H9 (cell line): ENCODE measurements at regions not wholly inside any gene's neighbourhood (a gene's known extent, or its start where the extent isn't known, plus 50 kb on each side); places are given as distances from the start of the nearest gene placed in this dataset.

Experiments
- DNase-seq: peaks from one replicate; pipeline ENCODE4 v3.0.0-alpha.2; 2017
- H2AFZ ChIP-seq: one replicate; pipeline ENCODE4 v1.6.1; 2013; ENCODE audit warnings: mild to moderate bottlenecking, low read length, control low read depth, moderate library complexity
- H2AK5ac ChIP-seq: 2 replicates; pipeline ENCODE4 v1.6.1; 2013; ENCODE audit warnings: low read length, control low read depth, mixed read lengths; ENCODE audit not compliant: insufficient read length
- H2BK120ac ChIP-seq: one replicate; pipeline ENCODE4 v1.6.1; 2013; ENCODE audit warnings: low read depth, mild to moderate bottlenecking, low read length, control low read depth, inconsistent platforms; ENCODE audit not compliant: poor library complexity, severe bottlenecking
- H2BK12ac ChIP-seq: 2 replicates; pipeline ENCODE4 v1.6.1; 2013; ENCODE audit warnings: low read length, control low read depth, mixed read lengths, low read depth; ENCODE audit not compliant: insufficient read length
- H2BK15ac ChIP-seq: 2 replicates; pipeline ENCODE4 v1.6.1; 2013; ENCODE audit warnings: low read depth, low read length, control low read depth
- H2BK20ac ChIP-seq: one replicate; pipeline ENCODE4 v1.6.1; 2013; ENCODE audit warnings: low read depth, mild to moderate bottlenecking, low read length, control low read depth, inconsistent platforms; ENCODE audit not compliant: poor library complexity, severe bottlenecking
- H2BK5ac ChIP-seq: 2 replicates; pipeline ENCODE4 v1.6.1; 2013; ENCODE audit warnings: low read length, control low read depth, mixed read lengths; ENCODE audit not compliant: insufficient read length
- H3K14ac ChIP-seq: 2 replicates; pipeline ENCODE4 v1.6.1; 2013; ENCODE audit warnings: low read length, control low read depth; ENCODE audit not compliant: insufficient read depth
- H3K18ac ChIP-seq: 2 replicates; pipeline ENCODE4 v1.6.1; 2013; ENCODE audit warnings: low read depth, mild to moderate bottlenecking, mixed read lengths, low read length, control low read depth; ENCODE audit not compliant: insufficient read length
- H3K23ac ChIP-seq: 2 replicates; pipeline ENCODE4 v1.6.1; 2013; ENCODE audit warnings: low read length, control low read depth, mixed read lengths, low read depth; ENCODE audit not compliant: insufficient read length
- H3K23me2 ChIP-seq: 2 replicates; pipeline ENCODE4 v1.6.1; 2013; ENCODE audit warnings: low read depth, mild to moderate bottlenecking, mixed read lengths, low read length, control low read depth; ENCODE audit not compliant: insufficient read length, poor library complexity, severe bottlenecking
- H3K27ac ChIP-seq: 2 replicates; pipeline ENCODE4 v1.5.1; 2013; ENCODE audit warnings: low read length, control low read depth, mixed read lengths, low read depth; ENCODE audit not compliant: insufficient read length
- H3K27me3 ChIP-seq: 2 replicates; pipeline ENCODE4 v1.6.1; 2013; ENCODE audit warnings: low read length, control low read depth, inconsistent platforms; ENCODE audit not compliant: insufficient read depth
- H3K4ac ChIP-seq: 2 replicates; pipeline ENCODE4 v1.6.1; 2013; ENCODE audit warnings: low read depth, mild to moderate bottlenecking, control low read depth, inconsistent platforms, low read length, moderate library complexity
- H3K4me1 ChIP-seq: 2 replicates; pipeline ENCODE4 v1.6.1; 2013; ENCODE audit warnings: low read length, control low read depth, inconsistent platforms; ENCODE audit not compliant: insufficient read depth
- H3K4me2 ChIP-seq: 2 replicates; pipeline ENCODE4 v1.6.1; 2013; ENCODE audit warnings: low read length, control low read depth, mixed read lengths; ENCODE audit not compliant: insufficient read length, insufficient read depth
- H3K56ac ChIP-seq: 2 replicates; pipeline ENCODE4 v1.6.1; 2013; ENCODE audit warnings: low read depth, mild to moderate bottlenecking, mixed read lengths, low read length, control low read depth; ENCODE audit not compliant: insufficient read length
- H3K79me1 ChIP-seq: 2 replicates; pipeline ENCODE4 v1.6.1; 2013; ENCODE audit warnings: low read depth, mild to moderate bottlenecking, moderate library complexity, low read length, control low read depth, inconsistent platforms; ENCODE audit not compliant: insufficient read depth, poor library complexity, severe bottlenecking
- H3K79me2 ChIP-seq: 2 replicates; pipeline ENCODE4 v1.6.1; 2013; ENCODE audit warnings: low read length, control low read depth, inconsistent platforms; ENCODE audit not compliant: insufficient read depth
- H3K9ac ChIP-seq: 2 replicates; pipeline ENCODE4 v1.6.1; 2013; ENCODE audit warnings: low read length, control low read depth, mixed read lengths; ENCODE audit not compliant: insufficient read length; ENCODE audit errors: extremely low read depth
- H3K9me3 ChIP-seq: one replicate; pipeline ENCODE4 v1.6.1; 2013; ENCODE audit warnings: low read depth, low read length, inconsistent platforms; ENCODE audit not compliant: control insufficient read depth
- H3T11ph ChIP-seq: one replicate; pipeline ENCODE4 v1.6.1; 2013; ENCODE audit warnings: mild to moderate bottlenecking, low read length, control low read depth, inconsistent platforms
- H4K20me1 ChIP-seq: one replicate; pipeline ENCODE4 v1.6.1; 2013; ENCODE audit not compliant: control insufficient read depth, insufficient read length, insufficient read depth
- H4K5ac ChIP-seq: 2 replicates; pipeline ENCODE4 v1.6.1; 2013; ENCODE audit warnings: low read depth, mild to moderate bottlenecking, mixed read lengths, low read length, control low read depth; ENCODE audit not compliant: insufficient read length
- H4K8ac ChIP-seq: replicated peaks from 2 replicates; pipeline ENCODE4 v1.6.1; 2013; ENCODE audit warnings: low read length, control low read depth, mixed read lengths, low read depth; ENCODE audit not compliant: insufficient read length
- H4K91ac ChIP-seq: 2 replicates; pipeline ENCODE4 v1.6.1; 2013; ENCODE audit warnings: low read depth, mild to moderate bottlenecking, moderate library complexity, mixed read lengths, low read length, control low read depth; ENCODE audit not compliant: insufficient read length
- H3K27ac Mint-ChIP-seq, 3 experiments: 2 replicates in 2 of 3; 3 replicates in 1 of 3; pipeline ENCODE4 v1.8.0; 2020 to 2021; ENCODE audit warnings: mixed read lengths in 3 of 3, mild to moderate bottlenecking in 1 of 3, moderate library complexity in 1 of 3
- H3K27me3 Mint-ChIP-seq: 2 replicates; pipeline ENCODE4 v1.8.0; 2021; ENCODE audit warnings: low read depth, mild to moderate bottlenecking, moderate library complexity, mixed read lengths
- H3K36me3 Mint-ChIP-seq, 3 experiments: 2 replicates in 2 of 3; 3 replicates in 1 of 3; pipeline ENCODE4 v1.8.0; 2020 to 2021; ENCODE audit warnings: low read depth in 3 of 3, mixed read lengths in 3 of 3; ENCODE audit not compliant: insufficient read depth in 1 of 3
- H3K4me1 Mint-ChIP-seq, 2 experiments: 2 replicates each; pipeline ENCODE4 v1.8.0; 2020; ENCODE audit warnings: mixed read lengths in 2 of 2
- H3K4me3 Mint-ChIP-seq, 2 experiments: 2 replicates in 1 of 2; 3 replicates in 1 of 2; pipeline ENCODE4 v1.8.0; 2020 to 2021; ENCODE audit warnings: mild to moderate bottlenecking in 2 of 2, mixed read lengths in 2 of 2, moderate library complexity in 1 of 2
- H3K9me3 Mint-ChIP-seq, 2 experiments: 2 replicates in 1 of 2; 3 replicates in 1 of 2; pipeline ENCODE4 v1.8.0; 2020; ENCODE audit warnings: mild to moderate bottlenecking in 2 of 2, mixed read lengths in 2 of 2, moderate library complexity in 1 of 2
- CTCF ChIP-seq: fragments of 200-600 bp; sonication (generic); conservative IDR thresholded peaks from 3 replicates; pipeline ENCODE4 v1.8.0; 2021; ENCODE audit warnings: antibody characterized with exemption, mild to moderate bottlenecking
- WGBS: extraction: QIAGEN DNeasy Blood & Tissue Kit; methylation state at CpG from one replicate; pipeline ENCODE4 v1.1.7; 2013; ENCODE audit warnings: missing lambda C conversion rate, low lambda C conversion rate, mixed read lengths; ENCODE audit not compliant: insufficient read length; ENCODE audit errors: extremely low coverage; 5-methylcytosine and 5-hydroxymethylcytosine counted together

- no peaks in the 10 kb centered on the region for H3K27me3 ChIP-seq
- no peaks in the 10 kb centered on the region for H4K20me1 ChIP-seq
- no peak overlapping the region for H2AK5ac ChIP-seq
- no peaks in the 10 kb centered on the region for H3K4me1 ChIP-seq
- H2AFZ ChIP-seq = no peak overlapping the region
- H3K23me2 ChIP-seq = no peaks in the 10 kb centered on the region
- H2BK12ac ChIP-seq = no peak overlapping the region
- no peak overlapping the region for H3K27ac ChIP-seq
- Mint-ChIP-seq H3K27me3 (peaks cover 16% of the 10 kb centered on the region), H3K9me3 (peaks cover 0 to 5% of the 10 kb centered on the region in 2 experiments; a peak in 2 of 5 replicates), H3K27ac (peak overlapping the region in 1 of 3 experiments; percentile 92; a peak in 1 of 7 replicates), H3K4me3 (no peak overlapping the region), H3K36me3 (no peaks in the 10 kb centered on the region), H3K4me1 (0 out of 4 replicates have a peak, but pooled peaks cover 0 to 2% of the 10 kb centered on the region in 2 experiments)
- H4K8ac ChIP-seq = no peak overlapping the region
- no peak overlapping the region for H3K18ac ChIP-seq
- no peak overlapping the region for H3T11ph ChIP-seq
- H3K79me2 ChIP-seq = no peaks in the 10 kb centered on the region
- peak; percentile 72 for DNase-seq
- TF ChIP-seq CTCF = peak; percentile 77
- no peak overlapping the region for H3K4me2 ChIP-seq
- no peak overlapping the region for H4K91ac ChIP-seq
- H3K4ac ChIP-seq = no peak overlapping the region
- no peaks in the 10 kb centered on the region for H3K9me3 ChIP-seq
- no peak overlapping the region for H2BK20ac ChIP-seq
- no peak overlapping the region for H3K14ac ChIP-seq
- no peak overlapping the region for H2BK15ac ChIP-seq
- no peak overlapping the region for H2BK120ac ChIP-seq
- H4K5ac ChIP-seq = no peak overlapping the region
- H2BK5ac ChIP-seq = no peak overlapping the region
- no peak overlapping the region for H3K23ac ChIP-seq
- H3K79me1 ChIP-seq = no peaks in the 10 kb centered on the region
- WGBS = no CpG with 5 or more reads among the region's 6 CpGs
- no peak overlapping the region for H3K56ac ChIP-seq
- no peak overlapping the region for H3K9ac ChIP-seq
These were observed 309.9 kb downstream of the RPLP1 start for GRCh38 chr15:69762373-69763148.
